Mesodermal cell (in vitro differentiated cells): ENCODE measurements at regions not wholly inside any gene's neighbourhood (a gene's known extent, or its start where the extent isn't known, plus 50 kb on each side); places are given as distances from the start of the nearest gene placed in this dataset.
"Not testable (repeated sequence)": the region's sequence is repeated elsewhere in the genome, so short reads cannot be mapped to it uniquely, and the experiment has no call there.

ENCODE experiments used
- H3K27ac ChIP-seq: 2 replicates; pipeline ENCODE4 v1.7.0; 2013; ENCODE audit warnings: mild to moderate bottlenecking, low read depth, low read length, moderate library complexity; ENCODE audit not compliant: severe bottlenecking
- H3K36me3 ChIP-seq: 2 replicates; pipeline ENCODE4 v1.7.1; 2013; ENCODE audit warnings: mild to moderate bottlenecking, low read length, moderate library complexity; ENCODE audit not compliant: control insufficient read depth, insufficient read depth
- H3K4me1 ChIP-seq: one replicate; pipeline ENCODE4 v1.7.1; 2013; ENCODE audit warnings: mild to moderate bottlenecking, low read length; ENCODE audit not compliant: insufficient read depth, control insufficient read depth, poor library complexity, severe bottlenecking
- H3K4me3 ChIP-seq: 2 replicates; pipeline ENCODE4 v1.7.0; 2013; ENCODE audit warnings: low read length, control low read depth, mild to moderate bottlenecking; ENCODE audit not compliant: insufficient read depth, poor library complexity, severe bottlenecking; ENCODE audit errors: extremely low read depth
- H3K9me3 ChIP-seq: 2 replicates; pipeline ENCODE4 v1.7.1; 2013; ENCODE audit warnings: mild to moderate bottlenecking, low read length, moderate library complexity; ENCODE audit not compliant: control insufficient read depth
- WGBS, 2 experiments: methylation state at CpG; one replicate each; pipeline ENCODE4 v1.1.5; 2013; ENCODE audit warnings: missing lambda C conversion rate in 2 of 2; ENCODE audit not compliant: insufficient coverage in 2 of 2; 5-methylcytosine and 5-hydroxymethylcytosine counted together

DNA sequence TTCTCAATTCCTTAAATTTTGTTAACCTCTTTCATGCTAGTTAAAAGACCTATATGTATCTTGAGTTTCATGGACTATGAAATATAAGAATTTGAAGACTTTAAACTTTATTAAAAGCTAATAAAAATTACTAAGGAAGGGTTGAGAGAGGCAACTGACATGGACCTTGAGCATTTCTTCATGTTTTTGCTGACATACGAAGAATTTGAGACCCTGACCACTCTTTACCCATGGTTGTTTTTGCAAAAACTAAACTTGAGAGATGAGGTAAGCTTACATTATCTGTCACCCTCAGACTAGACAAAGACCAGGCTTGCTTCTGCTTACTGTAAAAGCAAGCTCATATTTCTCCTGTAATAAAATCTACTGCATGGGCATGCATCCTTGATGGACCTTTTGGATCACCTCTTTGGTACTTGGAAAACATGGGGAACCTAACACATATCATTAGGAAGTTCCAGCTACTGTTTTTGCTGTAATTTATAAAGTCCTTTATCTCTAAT lies 338.2 kb upstream of the PABPC4L start:
- Histone ChIP-seq H3K4me1 (no peaks in the 10 kb centered on the region), H3K27ac (no peak overlapping the region), H3K4me3 (no peak overlapping the region), H3K9me3 (no peaks in the 10 kb centered on the region), H3K36me3 (no peaks in the 10 kb centered on the region)
- WGBS, 2 experiments = 82% methylated on average over 1 of the region's 1 CpG; no CpG with 5 or more reads in 1 of the 2 experiments

DNA sequence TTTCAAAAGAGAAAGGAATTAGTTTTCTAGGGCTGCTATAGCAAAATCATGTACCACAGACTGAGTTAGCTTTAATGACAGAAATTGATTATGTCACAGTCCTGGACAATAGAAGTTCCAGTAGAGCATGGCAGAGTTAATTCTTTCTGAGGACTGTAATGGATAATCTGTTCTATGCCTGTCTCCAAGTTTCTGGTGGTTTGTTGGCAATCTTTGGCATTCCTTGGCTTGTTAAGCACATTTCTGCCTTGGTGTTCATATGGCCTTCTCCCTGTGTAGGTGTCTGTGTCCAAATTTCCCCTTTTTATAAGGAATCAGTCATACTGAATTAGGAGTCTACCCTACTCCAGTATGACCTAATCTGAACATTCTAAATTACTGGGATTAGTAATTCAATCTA lies 336.1 kb upstream of the PABPC4L start:
- Histone ChIP-seq H3K4me1 (no peaks in the 10 kb centered on the region), H3K27ac (no peak overlapping the region), H3K36me3 (no peaks in the 10 kb centered on the region), H3K4me3 (no peak overlapping the region), H3K9me3 (no peaks in the 10 kb centered on the region)

DNA sequence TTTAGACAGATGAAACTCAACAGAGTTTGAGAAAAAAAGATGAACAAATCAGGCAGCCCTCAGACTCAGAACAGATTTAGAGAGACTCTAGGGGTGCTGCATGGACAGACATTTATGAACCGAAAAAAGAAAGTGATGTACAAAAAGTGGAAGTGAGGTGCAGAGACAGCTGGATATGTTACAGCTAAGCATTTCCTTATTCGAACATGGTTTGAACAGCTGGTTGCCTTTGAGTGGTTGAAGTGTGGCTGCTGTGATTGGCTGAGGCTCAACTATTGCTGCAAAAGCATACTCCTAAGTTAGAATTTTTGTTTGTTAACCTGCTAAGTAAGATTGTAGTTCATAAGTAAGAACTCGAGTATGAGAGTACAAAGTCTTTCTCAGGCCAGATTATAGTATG lies 331.5 kb upstream of the PABPC4L start:
- no peaks in the 10 kb centered on the region for H3K36me3 ChIP-seq
- H3K4me3 ChIP-seq = no peak overlapping the region
- H3K4me1 ChIP-seq = no peaks in the 10 kb centered on the region
- H3K27ac ChIP-seq = no peak overlapping the region
- WGBS, 2 experiments = 93 to 100% methylated on average over 2 of the region's 3 CpGs
- no peaks in the 10 kb centered on the region for H3K9me3 ChIP-seq

DNA sequence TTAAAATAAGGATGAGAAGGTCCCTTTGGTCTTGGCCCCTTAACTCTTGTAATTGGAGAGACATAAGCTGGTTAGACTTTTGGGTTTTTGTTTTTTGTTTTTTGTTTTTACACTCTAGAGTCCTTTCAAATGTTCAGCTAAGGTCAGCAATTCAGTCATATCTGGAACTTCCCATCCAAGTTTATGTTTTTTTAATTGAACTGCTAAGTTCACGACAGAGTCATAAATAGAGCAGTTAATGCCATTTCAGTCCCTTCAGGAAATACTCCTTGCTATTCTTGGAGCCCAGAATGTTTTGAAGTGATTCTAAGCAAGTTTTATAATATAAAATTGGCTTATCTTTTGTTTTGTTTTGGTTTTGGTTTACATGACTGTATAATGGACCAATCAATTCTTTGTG lies 329.4 kb upstream of the PABPC4L start:
- Histone ChIP-seq H3K4me3 (no peak overlapping the region), H3K36me3 (no peaks in the 10 kb centered on the region), H3K4me1 (no peaks in the 10 kb centered on the region), H3K27ac (no peak overlapping the region), H3K9me3 (no peaks in the 10 kb centered on the region)
- WGBS, 2 experiments = 80% methylated on average over 1 of the region's 1 CpG; no CpG with 5 or more reads in 1 of the 2 experiments

DNA sequence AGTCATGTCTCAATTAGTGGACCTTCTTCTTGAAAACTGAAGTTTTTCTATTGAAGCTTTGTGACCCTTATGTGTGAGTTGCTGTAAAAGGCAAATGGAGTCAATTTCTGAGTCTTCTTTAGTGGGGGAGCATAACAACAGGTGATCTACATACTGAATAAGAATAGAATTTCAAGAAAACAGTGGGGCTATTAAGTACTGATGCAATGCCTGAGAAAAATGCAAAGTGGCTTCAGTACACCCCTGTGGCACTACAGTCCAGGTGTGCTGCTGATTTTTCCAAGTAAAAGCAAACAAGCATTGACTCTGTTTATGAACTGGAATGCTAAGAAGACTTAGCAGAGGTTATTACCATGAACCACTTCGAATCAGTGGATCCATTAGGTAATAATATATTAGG lies 328.0 kb upstream of the PABPC4L start:
- Histone ChIP-seq H3K27ac (no peak overlapping the region), H3K4me1 (no peaks in the 10 kb centered on the region), H3K36me3 (no peaks in the 10 kb centered on the region), H3K9me3 (no peaks in the 10 kb centered on the region), H3K4me3 (no peak overlapping the region)
- 100% methylated on average over 1 of the region's 1 CpG; no CpG with 5 or more reads in 1 of the 2 experiments for WGBS, 2 experiments

DNA sequence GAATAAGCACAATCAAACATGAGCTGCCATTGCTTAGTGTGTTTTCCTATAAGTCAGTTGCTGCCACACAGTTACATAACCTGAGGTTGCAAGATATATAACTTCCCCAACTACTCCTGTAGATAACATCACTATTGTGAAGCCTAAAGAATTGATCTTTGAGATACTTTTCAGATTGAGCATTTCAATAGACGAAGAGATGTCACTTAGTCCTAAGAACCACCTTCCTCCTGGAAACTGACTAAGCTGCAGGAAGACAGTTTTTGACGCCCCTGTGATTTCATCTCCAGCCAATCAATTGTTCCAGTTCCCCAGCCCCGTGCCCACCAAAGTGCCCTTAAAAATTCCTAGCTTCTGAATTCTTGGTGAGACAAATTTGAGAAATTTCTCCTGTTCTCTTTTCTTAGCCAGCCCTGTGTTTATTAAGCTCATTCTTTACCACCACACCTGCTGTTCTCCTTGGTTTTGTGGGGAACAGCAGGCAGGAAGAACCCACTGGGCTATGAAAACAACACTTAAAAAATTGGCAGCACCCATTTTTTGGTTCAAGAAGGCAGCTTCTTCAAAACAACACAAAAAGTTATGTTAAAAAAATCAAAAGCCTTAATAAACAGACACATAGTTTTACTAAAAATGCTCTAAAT lies 317.1 kb upstream of the PABPC4L start:
- WGBS, 2 experiments = 39 to 60% methylated on average over 1 to 2 of the region's 3 CpGs
- no peaks in the 10 kb centered on the region for H3K4me1 ChIP-seq
- H3K9me3 ChIP-seq = no peaks in the 10 kb centered on the region
- H3K27ac ChIP-seq = no peak overlapping the region
- no peak overlapping the region for H3K4me3 ChIP-seq
- no peaks in the 10 kb centered on the region for H3K36me3 ChIP-seq

DNA sequence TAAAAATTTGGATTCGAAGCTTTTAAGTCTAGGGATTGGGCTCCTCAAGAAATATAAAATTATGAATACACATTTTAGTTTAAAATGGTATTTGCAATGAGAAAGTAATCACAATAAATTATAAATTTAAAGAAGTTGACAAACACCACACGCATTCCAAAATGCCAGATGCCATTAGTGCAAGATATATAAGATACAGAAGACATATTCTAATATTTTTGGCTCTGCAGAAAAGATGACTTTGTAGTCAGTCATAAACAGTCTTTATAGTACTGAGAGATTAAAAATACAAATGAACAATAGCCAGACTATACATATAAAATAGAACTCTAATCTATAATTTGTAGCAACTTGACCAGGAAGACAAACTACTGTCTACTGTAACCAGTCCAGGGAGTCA lies 309.0 kb upstream of the PABPC4L start:
- no peaks in the 10 kb centered on the region for H3K4me1 ChIP-seq
- no peak overlapping the region for H3K27ac ChIP-seq
- H3K4me3 ChIP-seq = no peak overlapping the region
- H3K9me3 ChIP-seq = no peaks in the 10 kb centered on the region
- WGBS, 2 experiments = no CpG with 5 or more reads among the region's 2 CpGs
- H3K36me3 ChIP-seq = no peaks in the 10 kb centered on the region

DNA sequence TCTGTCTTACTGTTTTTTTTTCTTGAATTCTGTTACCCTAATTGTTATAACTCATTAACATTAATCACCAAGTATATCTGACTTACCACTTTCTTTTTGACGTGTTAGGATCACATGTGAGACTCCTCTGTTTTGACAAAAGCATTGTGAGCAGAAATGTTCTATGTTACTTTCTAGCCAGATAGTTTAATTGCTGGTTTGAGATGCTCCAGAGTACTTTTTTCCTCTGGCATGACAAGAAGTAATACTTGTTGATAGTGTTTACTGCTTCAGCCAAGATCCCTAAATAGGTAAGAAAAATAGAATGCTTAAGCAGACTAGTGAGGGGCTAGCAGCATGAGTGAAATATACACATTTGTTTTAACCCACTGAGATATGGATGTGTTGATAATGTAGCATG lies 303.9 kb upstream of the PABPC4L start:
- WGBS, 2 experiments = no CpG with 5 or more reads among the region's 1 CpG

DNA sequence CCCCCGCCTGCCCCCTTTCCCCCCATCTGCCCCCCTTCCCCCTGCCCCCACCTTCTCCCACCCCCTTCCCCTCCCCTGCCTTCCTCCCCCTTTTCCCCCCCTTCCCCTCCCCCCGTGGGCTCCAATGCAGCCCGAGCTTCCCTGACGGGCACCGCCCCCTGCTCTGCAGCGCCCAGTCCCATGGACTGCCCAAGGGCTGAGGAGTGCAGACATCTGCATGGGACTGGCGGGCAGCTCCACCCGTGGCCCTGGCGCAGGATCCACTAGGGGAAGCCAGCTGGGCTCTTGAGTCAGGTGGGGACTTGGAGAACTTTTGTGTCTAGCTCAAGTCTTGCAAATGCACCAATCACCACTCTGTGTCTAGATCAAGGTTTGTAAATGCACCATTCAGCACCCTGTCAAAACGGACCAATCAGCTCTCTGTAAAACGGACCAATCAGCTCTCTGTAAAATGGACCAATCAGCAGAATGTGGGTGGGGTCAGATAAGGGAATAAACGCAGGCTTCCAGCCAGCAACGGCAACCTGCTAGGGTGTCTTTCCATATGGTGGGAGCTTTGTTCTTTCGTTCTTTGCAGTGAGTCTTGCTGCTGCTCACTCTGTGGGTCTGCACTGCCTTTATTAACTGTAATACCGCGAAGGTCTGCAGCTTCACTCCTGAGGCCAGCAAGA lies 300.5 kb upstream of the PABPC4L start:
- WGBS, 2 experiments = 84 to 99% methylated on average over 9 to 14 of the region's 16 CpGs
- Histone ChIP-seq H3K36me3 (no peaks in the 10 kb centered on the region), H3K4me3 (no peak overlapping the region), H3K4me1 (no peaks in the 10 kb centered on the region), H3K27ac (no peak overlapping the region), H3K9me3 (no peaks in the 10 kb centered on the region)

More for the DNA sequence above, 303.9 kb upstream of the PABPC4L start:
- no peaks in the 10 kb centered on the region for H3K36me3 ChIP-seq
- no peak overlapping the region for H3K27ac ChIP-seq
- H3K9me3 ChIP-seq = no peaks in the 10 kb centered on the region
- H3K4me1 ChIP-seq = no peaks in the 10 kb centered on the region
- H3K4me3 ChIP-seq = no peak overlapping the region

DNA sequence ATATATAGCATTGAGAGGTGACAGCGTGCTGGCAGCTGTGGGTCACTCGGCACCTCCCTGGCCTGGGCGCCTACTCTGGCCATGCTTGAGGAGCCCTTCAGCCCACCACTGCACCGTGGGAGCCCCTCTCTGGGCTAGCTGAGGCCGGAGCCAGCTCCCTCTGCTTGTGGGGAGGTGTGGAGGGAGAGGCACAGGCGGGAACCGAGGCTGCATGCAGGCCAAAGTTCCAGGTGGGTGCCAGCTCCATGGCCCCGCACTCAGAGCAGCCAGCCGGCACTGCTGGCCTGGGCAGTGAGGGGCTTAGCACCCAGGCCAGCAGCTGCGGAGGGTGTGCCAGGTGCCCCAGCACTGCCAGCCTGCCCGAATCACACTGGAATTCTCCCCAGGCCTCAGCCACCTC lies 299.9 kb upstream of the PABPC4L start:
- not testable (repeated sequence) for H3K4me1 ChIP-seq, H3K9me3 ChIP-seq, H3K4me3 ChIP-seq, H3K27ac ChIP-seq, H3K36me3 ChIP-seq
- WGBS, 2 experiments = 87 to 98% methylated on average over 6 to 9 of the region's 11 CpGs

DNA sequence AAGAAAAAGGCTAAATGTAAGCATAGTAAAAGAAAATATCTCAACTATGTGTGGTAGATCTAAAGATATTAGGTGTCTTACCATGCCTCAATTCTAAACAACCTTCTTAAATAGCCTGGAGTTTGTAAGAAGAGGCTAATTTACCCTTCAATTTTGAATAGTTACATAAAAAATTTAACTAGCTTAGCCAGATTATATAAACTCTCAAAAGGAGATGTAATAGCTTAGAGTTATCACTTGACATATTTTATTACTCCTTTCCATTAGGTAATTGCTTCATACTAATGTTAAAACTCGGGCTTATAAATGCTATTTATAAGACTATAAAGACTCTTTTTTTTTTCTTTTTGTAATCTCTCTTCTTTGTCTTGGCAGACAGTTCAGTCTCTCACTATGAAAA lies 297.5 kb upstream of the PABPC4L start:
- Histone ChIP-seq H3K4me1 (no peaks in the 10 kb centered on the region), H3K27ac (no peak overlapping the region), H3K4me3 (no peak overlapping the region), H3K9me3 (no peaks in the 10 kb centered on the region), H3K36me3 (no peaks in the 10 kb centered on the region)
- WGBS, 2 experiments = no CpG with 5 or more reads among the region's 1 CpG
